Liver (tissue), 8 donors: ENCODE measurements at regions not wholly inside any gene's neighbourhood (a gene's known extent, or its start where the extent isn't known, plus 50 kb on each side); places are given as distances from the start of the nearest gene placed in this dataset. TPM values are rescaled to one million over a fixed set of nuclear protein-coding genes. Genes with fewer than 3 reads are reported as not detected.

Experiments
- DNase-seq: peaks from one replicate; pipeline ENCODE4 v3.0.0-alpha.2; 2017; ENCODE audit warnings: low spot score
- H3K27ac ChIP-seq, 2 donors: one replicate each; pipeline ENCODE4 v1.7.0; 2013; ENCODE audit warnings: inconsistent platforms in 2 of 2, low read length in 2 of 2, control low read depth in 1 of 2, low read depth in 1 of 2, mild to moderate bottlenecking in 1 of 2
- H3K27me3 ChIP-seq, 4 donors: one replicate each; pipeline versions ENCODE4 v1.6.1 to v1.7.0; 2013; ENCODE audit warnings: low read length in 3 of 4, inconsistent platforms in 1 of 4, mild to moderate bottlenecking in 1 of 4, moderate library complexity in 1 of 4; ENCODE audit not compliant: control insufficient read depth in 4 of 4, insufficient read depth in 4 of 4
- H3K36me3 ChIP-seq, 4 donors: one replicate each; pipeline versions ENCODE4 v1.6.1 to v1.7.0; 2013; ENCODE audit warnings: low read length in 3 of 4, mild to moderate bottlenecking in 3 of 4, low read depth in 1 of 4, moderate library complexity in 1 of 4; ENCODE audit not compliant: control insufficient read depth in 4 of 4, insufficient read depth in 3 of 4
- H3K4me1 ChIP-seq, 4 donors: one replicate each; pipeline versions ENCODE4 v1.6.1 to v1.7.0; 2013; ENCODE audit warnings: low read length in 3 of 4, mild to moderate bottlenecking in 3 of 4, moderate library complexity in 1 of 4; ENCODE audit not compliant: control insufficient read depth in 4 of 4, insufficient read depth in 4 of 4
- H3K4me3 ChIP-seq, 3 donors: one replicate each; pipeline versions ENCODE4 v1.6.1 to v1.7.0; 2013; ENCODE audit warnings: low read length in 3 of 3, control low read depth in 1 of 3, low read depth in 1 of 3, mild to moderate bottlenecking in 1 of 3
- H3K9ac ChIP-seq, 2 donors: one replicate each; pipeline ENCODE4 v1.7.0; 2013; ENCODE audit warnings: low read length in 2 of 2, mild to moderate bottlenecking in 2 of 2, moderate library complexity in 2 of 2, control low read depth in 1 of 2, low read depth in 1 of 2
- H3K9me3 ChIP-seq, 4 donors: one replicate each; pipeline versions ENCODE4 v1.6.1 to v1.7.0; 2013; ENCODE audit warnings: low read length in 3 of 4; ENCODE audit not compliant: control insufficient read depth in 4 of 4
- HNF4A ChIP-seq, 2 donors: conservative IDR thresholded peaks; 2 replicates each; pipeline ENCODE4 v1.6.1; 2016; ENCODE audit warnings: antibody characterized with exemption in 2 of 2, mild to moderate bottlenecking in 2 of 2
- NR2F2 ChIP-seq: IDR thresholded peaks from 2 replicates; pipeline ENCODE4 v1.6.1; 2016; ENCODE audit warnings: antibody characterized with exemption
- YY1 ChIP-seq: IDR thresholded peaks from 2 replicates; pipeline ENCODE4 v1.6.1; 2016; ENCODE audit warnings: antibody characterized with exemption, mild to moderate bottlenecking
- WGBS: extraction: QIAGEN DNeasy Blood & Tissue Kit; methylation state at CpG from one replicate; pipeline ENCODE4 v1.1.7; 2013; 5-methylcytosine and 5-hydroxymethylcytosine counted together
- small RNA-seq: library from RNA; depleted of rRNA; stranded (forward); fragments of <200 nt; gene quantifications from one replicate; pipeline ENCODE3, GENCODE V24; 2014
- donor health status: healthy.
- donor health status: healthy.
- donor health status: healthy.
- donor health status: healthy.

GRCh38 chr2:74779587-74780135 lies 54.3 kb upstream of the HK2 start:
- no peak overlapping the region for H3K9ac ChIP-seq

More at GRCh38 chr2:74779587-74780135, 54.3 kb upstream of the HK2 start:
- Histone ChIP-seq H3K36me3 (no peaks in the 10 kb centered on the region), H3K27ac (no peak overlapping the region), H3K9me3 (no peaks in the 10 kb centered on the region), H3K4me3 (no peak overlapping the region), H3K4me1 (no peaks in the 10 kb centered on the region), H3K27me3 (no peaks in the 10 kb centered on the region)
- 68% methylated on average over 4 of the region's 4 CpGs for WGBS
- no peak for DNase-seq
- no peak for TF ChIP-seq HNF4A (conservative IDR thresholded peaks at IDR 0.05)
- no peak for TF ChIP-seq YY1
- TF ChIP-seq NR2F2: no peak

Small RNAs in the stretch of these regions (small RNA-seq; reads per million reads assigned to genes)
- gene AC007387.1: not detected
